ENCODE measurements at regions not wholly inside any gene's neighbourhood (a gene's known extent, or its start where the extent isn't known, plus 50 kb on each side); places are given as distances from the start of the nearest gene placed in this dataset.

DNA sequence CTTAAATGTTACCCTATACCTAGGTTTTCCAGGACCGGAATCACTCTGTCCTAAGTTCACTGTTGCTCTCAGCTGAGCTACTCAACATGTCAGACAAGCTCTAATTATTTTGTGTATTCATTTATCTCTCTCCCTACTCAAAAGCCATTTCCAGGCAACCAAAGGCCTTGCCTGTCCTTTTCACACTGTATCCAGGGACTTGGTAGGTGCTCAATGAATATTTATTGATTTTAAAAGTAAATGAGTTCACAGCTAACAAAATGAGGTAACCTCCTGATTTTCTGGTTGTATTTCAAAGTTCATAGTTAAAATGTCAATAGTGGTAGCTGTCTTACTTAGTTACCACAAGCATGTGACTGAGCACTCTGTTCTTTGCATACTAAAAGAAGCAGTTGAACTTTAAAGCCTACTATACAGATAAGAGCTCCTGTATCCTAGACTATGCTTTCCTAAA lies 522.2 kb downstream of the ACTL7B start:
- DNase-seq: no peak
- Histone ChIP-seq H3K4me1 (replicated peaks in 1 of 2) (no peaks in the 10 kb centered on the region), H3K4me3 (no peak overlapping the region), H3K9me3 (replicated peaks in 1 of 3) (no peaks in the 10 kb centered on the region), H3K27me3 (no peaks in the 10 kb centered on the region), H3K36me3 (replicated peaks in 1 of 2) (no peaks in the 10 kb centered on the region), H3K27ac (no peak overlapping the region)
- TF ChIP-seq POLR2A (IDR thresholded peaks at IDR 0.05): no peak
- TF ChIP-seq, protein P1, sequence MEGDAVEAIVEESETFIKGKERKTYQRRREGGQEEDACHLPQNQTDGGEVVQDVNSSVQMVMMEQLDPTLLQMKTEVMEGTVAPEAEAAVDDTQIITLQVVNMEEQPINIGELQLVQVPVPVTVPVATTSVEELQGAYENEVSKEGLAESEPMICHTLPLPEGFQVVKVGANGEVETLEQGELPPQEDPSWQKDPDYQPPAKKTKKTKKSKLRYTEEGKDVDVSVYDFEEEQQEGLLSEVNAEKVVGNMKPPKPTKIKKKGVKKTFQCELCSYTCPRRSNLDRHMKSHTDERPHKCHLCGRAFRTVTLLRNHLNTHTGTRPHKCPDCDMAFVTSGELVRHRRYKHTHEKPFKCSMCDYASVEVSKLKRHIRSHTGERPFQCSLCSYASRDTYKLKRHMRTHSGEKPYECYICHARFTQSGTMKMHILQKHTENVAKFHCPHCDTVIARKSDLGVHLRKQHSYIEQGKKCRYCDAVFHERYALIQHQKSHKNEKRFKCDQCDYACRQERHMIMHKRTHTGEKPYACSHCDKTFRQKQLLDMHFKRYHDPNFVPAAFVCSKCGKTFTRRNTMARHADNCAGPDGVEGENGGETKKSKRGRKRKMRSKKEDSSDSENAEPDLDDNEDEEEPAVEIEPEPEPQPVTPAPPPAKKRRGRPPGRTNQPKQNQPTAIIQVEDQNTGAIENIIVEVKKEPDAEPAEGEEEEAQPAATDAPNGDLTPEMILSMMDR (IDR thresholded peaks at IDR 0.05): no peak
- WGBS, 4 donors: 0 to 85% (median 58%) methylated on average over 1 of the region's 1 CpG
- intact Hi-C loops (cut with DNase I): no loop called here

- H3K4me1 ChIP-seq (replicated peaks in 1 of 2): no peaks in the 10 kb centered on the region
- peaks cover 0 to 6% (median 0%) of the 10 kb centered on the region in 3 donors for H3K9me3 ChIP-seq (replicated peaks in 1 of 3)
- H3K4me3 ChIP-seq: no peak overlapping the region
- no peak for DNase-seq
- H3K27ac ChIP-seq: no peak overlapping the region
- intact Hi-C loops (cut with DNase I): no loop called here
- no peaks in the 10 kb centered on the region for H3K27me3 ChIP-seq
- WGBS, 4 donors: 57 to 62% (median 57%) methylated on average over 2 of the region's 2 CpGs
- H3K36me3 ChIP-seq (replicated peaks in 1 of 2): no peaks in the 10 kb centered on the region
- TF ChIP-seq, protein P1 (IDR thresholded peaks at IDR 0.05): no peak
Measured at GRCh38 chr9:108331596-108331995, 524.2 kb downstream of the ACTL7B start.

GRCh38 chr9:108325406-108325805 lies 530.4 kb downstream of the ACTL7B start:
- Histone ChIP-seq H3K27me3 (no peaks in the 10 kb centered on the region), H3K4me3 (no peak overlapping the region), H3K9me3 (replicated peaks in 1 of 3) (peaks cover 0 to 6% (median 0%) of the 10 kb centered on the region in 3 donors), H3K4me1 (replicated peaks in 1 of 2) (no peaks in the 10 kb centered on the region), H3K36me3 (replicated peaks in 1 of 2) (no peaks in the 10 kb centered on the region), H3K27ac (no peak overlapping the region)
- WGBS, 4 donors: 77 to 100% (median 84%) methylated on average over 1 of the region's 1 CpG
- intact Hi-C loops (cut with DNase I): no loop called here
- DNase-seq: no peak
- TF ChIP-seq, protein P1 (IDR thresholded peaks at IDR 0.05): no peak
- no peak for TF ChIP-seq POLR2A (IDR thresholded peaks at IDR 0.05)

DNA sequence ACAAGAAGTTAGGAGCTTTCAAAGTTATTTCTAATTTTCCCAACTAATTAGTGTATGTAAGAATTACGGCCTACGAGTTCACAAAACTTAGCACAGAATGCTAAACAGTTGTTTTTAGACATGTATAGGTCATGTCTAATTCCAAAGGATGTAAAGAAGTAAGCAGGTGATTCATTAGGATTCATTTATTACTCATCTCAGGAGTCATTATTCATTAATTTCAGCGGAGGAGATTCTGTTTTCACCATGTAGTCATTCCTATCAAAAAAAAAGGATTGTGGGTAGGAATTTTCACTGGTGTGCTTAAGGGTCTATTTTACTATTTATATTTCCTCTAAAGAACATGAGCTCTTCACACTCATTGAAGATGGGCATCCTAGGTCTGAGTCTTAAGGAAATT lies 532.2 kb downstream of the ACTL7B start:
- H3K36me3 ChIP-seq (replicated peaks in 1 of 2): no peaks in the 10 kb centered on the region
- TF ChIP-seq, protein P1 (IDR thresholded peaks at IDR 0.05): no peak
- no peak for TF ChIP-seq POLR2A (IDR thresholded peaks at IDR 0.05)
- 55 to 94% (median 83%) methylated on average over 3 of the region's 3 CpGs for WGBS, 4 donors
- H3K4me1 ChIP-seq (replicated peaks in 1 of 2): no peaks in the 10 kb centered on the region
- no peak for DNase-seq
- intact Hi-C loops (cut with DNase I): no loop called here
- H3K9me3 ChIP-seq (replicated peaks in 1 of 3): peaks cover 0 to 6% (median 0%) of the 10 kb centered on the region in 3 donors
- H3K27ac ChIP-seq: no peak overlapping the region
- H3K4me3 ChIP-seq: no peak overlapping the region
- no peaks in the 10 kb centered on the region for H3K27me3 ChIP-seq

All from adrenal gland (tissue), 9 donors.